NOMO-1 treated with DMSO at 0.1 percent for 48 hours (cell line): ENCODE measurements at regions not wholly inside any gene's neighbourhood (a gene's known extent, or its start where the extent isn't known, plus 50 kb on each side); places are given as distances from the start of the nearest gene placed in this dataset.

Source experiments
- DNase-seq: peaks from one replicate; lab custom pipeline; 2025; ENCODE audit not compliant: unreplicated experiment; lab: John Stamatoyannopoulos, UW

- DNase-seq = no peak
Measured at GRCh38 chr1:222243902-222244301, 304.0 kb downstream of the HHIPL2 start.

- DNase-seq = no peak
Measured at GRCh38 chr1:222242492-222242891, 305.4 kb downstream of the HHIPL2 start.

- no peak for DNase-seq
Measured at GRCh38 chr1:222241410-222241809, 306.5 kb downstream of the HHIPL2 start.

- no peak for DNase-seq
Measured at GRCh38 chr1:222240536-222241181, 307.2 kb downstream of the HHIPL2 start.

GRCh38 chr1:222239130-222239529 lies 308.8 kb downstream of the HHIPL2 start:
- no peak for DNase-seq

- no peak for DNase-seq
Measured at GRCh38 chr1:222234351-222234750, 313.6 kb downstream of the HHIPL2 start.

DNA sequence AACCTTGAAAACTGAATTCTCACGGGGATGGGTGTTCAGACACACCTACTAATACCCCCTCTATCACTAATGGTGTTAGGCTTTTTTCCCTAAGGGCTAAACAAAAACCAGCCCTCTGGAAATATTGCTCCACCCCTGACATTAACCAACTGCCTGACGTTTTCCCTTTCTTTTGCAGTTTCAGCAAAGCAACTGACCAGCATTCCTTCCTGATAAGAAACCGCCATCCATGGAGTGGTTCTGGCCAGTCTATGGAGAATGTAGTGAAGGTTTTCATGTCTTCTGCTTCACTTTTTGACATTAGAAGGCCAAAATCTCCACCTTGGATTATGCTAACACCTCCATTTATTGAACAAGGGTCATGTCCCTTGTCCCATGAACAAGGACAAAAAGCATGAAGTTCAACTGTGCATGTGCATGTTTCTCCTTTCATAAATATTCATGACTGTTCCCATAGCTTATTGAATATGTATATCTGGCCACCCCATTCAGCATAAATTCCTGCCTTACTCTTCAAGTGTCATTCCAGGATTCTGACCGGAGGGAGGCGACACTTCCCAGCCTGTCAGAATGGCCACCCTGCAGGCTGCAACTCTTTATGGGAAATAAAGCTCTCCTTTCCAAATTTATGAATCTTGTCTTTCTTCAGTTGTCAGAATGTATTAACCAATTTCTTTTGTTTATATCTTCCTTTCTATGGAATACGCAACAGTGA lies 314.3 kb downstream of the HHIPL2 start:
- no peak for DNase-seq

- DNase-seq = no peak
Measured at GRCh38 chr1:222232842-222233241, 315.1 kb downstream of the HHIPL2 start.

DNA sequence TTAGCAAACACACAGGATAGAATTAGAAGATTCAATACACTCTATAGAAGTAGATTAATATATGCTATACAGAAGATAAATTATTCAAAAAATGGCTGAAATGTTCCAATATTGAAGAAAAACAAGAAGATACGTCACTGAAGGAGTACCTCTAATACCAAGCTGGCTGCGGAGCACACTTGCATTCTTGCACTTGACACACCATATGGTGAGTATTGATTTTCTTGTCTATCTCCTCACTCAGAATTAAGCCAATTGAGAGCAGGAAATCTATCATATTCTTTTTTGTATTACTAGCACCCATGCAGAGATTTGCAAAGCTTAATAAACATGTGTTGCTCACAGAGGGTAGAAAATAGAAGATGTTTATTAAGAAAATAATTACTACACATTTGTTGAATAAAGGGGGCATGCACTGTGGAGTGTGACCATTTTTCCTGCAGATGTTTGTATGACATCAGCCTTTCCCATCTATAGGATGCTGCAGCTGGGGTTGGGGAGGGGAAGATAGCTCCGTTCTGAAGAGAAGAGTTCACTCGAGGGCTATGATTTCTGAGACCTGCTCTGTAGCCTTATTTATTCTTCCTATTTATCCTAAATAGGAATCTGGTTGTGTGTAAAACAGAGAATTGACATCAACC lies 318.1 kb downstream of the HHIPL2 start:
- DNase-seq = no peak

GRCh38 chr1:222225316-222225691 lies 322.6 kb downstream of the HHIPL2 start:
- no peak for DNase-seq

DNA sequence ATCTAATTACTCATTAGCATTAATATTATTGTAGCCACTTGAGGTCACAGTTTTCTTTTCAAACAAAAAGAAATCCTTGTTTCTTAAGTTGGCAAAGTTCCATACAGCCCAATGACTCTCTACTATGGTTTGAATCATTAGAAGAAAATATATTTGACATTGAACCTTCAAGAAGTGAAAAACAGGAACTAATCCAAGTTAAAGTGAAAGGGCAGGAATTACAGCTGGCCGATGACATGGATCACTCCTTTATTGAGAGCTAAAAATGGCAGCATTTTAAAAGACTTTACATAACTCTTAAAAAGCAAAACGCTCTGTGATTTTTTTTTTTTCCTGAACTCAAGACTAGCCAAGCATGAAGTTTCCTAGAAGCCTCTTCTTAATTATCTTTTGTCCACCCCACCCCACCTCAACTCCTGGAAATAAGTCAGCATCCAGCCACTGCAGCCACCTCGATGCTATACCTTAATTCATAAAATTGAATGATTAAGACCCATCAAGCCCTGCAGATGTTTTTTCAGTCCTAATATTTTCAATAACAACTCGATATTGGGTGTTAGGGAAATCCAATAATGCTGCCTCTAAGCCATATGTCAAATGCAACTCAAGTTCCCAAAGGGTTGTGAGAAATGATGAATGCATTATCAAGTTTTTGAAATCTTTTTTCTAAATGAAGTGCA lies 323.1 kb downstream of the HHIPL2 start:
- no peak for DNase-seq

- DNase-seq = no peak
Measured at GRCh38 chr1:222224156-222224555, 323.7 kb downstream of the HHIPL2 start.

GRCh38 chr1:222223010-222223409 lies 324.9 kb downstream of the HHIPL2 start:
- DNase-seq = no peak

DNA sequence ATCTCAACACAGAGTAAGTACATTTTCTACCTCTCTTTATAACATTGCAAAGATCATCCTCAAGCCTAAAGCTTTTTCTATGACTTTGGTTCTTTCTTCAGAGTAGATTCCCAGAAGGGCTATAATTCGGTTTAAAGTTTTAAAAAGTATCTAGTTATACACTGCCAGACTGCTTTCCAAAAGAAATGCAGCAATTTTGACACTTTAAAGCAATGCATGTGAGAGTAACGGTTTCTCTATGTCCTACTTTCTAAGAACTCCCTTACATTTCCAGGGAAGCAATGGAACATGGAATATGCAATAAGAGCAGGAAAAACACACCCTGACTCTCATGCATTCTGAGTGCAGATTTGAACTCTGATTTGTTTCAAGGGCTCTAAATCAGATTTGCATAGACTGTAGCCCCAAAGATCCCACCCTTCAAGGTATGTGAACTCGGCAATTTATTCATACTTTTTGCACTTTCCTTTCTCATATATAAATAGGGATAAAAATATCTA lies 331.6 kb downstream of the HHIPL2 start:
- no peak for DNase-seq

GRCh38 chr1:222210776-222211175 lies 337.1 kb downstream of the HHIPL2 start:
- DNase-seq = no peak

GRCh38 chr1:222204475-222204874 lies 343.4 kb downstream of the HHIPL2 start:
- DNase-seq = no peak

GRCh38 chr1:222202831-222203230 lies 345.1 kb downstream of the HHIPL2 start:
- DNase-seq = no peak

- no peak for DNase-seq
Measured at GRCh38 chr1:222196736-222197135, 351.2 kb downstream of the HHIPL2 start.

- no peak for DNase-seq
Measured at GRCh38 chr1:222196288-222196687, 351.6 kb downstream of the HHIPL2 start.

DNA sequence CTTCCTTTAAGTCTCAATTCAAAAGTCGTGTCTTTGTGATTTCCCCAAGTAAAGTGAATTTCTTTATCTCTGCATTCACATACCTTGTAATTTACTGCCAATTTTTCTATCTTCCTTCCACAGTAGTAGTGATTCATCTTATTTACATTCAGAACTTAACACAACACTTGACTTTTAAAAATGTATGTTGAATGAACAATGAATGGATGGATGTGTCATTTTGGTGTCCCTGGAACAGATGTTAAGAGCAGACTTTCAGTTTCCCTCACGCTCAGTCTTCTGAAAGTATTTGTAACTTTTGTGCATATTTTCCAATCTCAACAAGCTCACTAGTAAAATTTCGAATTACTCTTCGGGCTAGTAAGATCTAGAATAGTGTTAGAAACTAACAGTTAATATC lies 352.0 kb downstream of the HHIPL2 start:
- no peak for DNase-seq

GRCh38 chr1:222189218-222189617 lies 358.7 kb downstream of the HHIPL2 start:
- DNase-seq = no peak
